Chondrocyte (in vitro differentiated cells): ENCODE measurements at regions not wholly inside any gene's neighbourhood (a gene's known extent, or its start where the extent isn't known, plus 50 kb on each side); places are given as distances from the start of the nearest gene placed in this dataset.

Experiments
- DNase-seq: peaks from one replicate; pipeline ENCODE4 v3.0.0; 2021; ENCODE audit warnings: mixed read lengths, low spot score
- H3K27ac Mint-ChIP-seq: one replicate; pipeline ENCODE4 v1.8.0; 2021; ENCODE audit warnings: mild to moderate bottlenecking, moderate library complexity, mixed read lengths; ENCODE audit not compliant: unreplicated experiment
- H3K27me3 Mint-ChIP-seq: 2 replicates; pipeline ENCODE4 v1.8.0; 2021; ENCODE audit warnings: low read depth, mixed read lengths
- H3K36me3 Mint-ChIP-seq: 2 replicates; pipeline ENCODE4 v1.8.0; 2021; ENCODE audit warnings: low read depth, mixed read lengths
- H3K4me1 Mint-ChIP-seq: 2 replicates; pipeline ENCODE4 v1.8.0; 2021; ENCODE audit warnings: low read depth, mild to moderate bottlenecking, mixed read lengths
- H3K4me3 Mint-ChIP-seq: one replicate; pipeline ENCODE4 v1.8.0; 2021; ENCODE audit warnings: mild to moderate bottlenecking, moderate library complexity, mixed read lengths; ENCODE audit not compliant: unreplicated experiment
- H3K9me3 Mint-ChIP-seq: 2 replicates; pipeline ENCODE4 v1.8.0; 2021; ENCODE audit warnings: low read depth, mixed read lengths
- TF ChIP-seq, protein P1 (sequence below): fragments of 200-600 bp; sonication (generic); IDR thresholded peaks from 2 replicates; pipeline ENCODE4 v1.5.0; 2021; ENCODE audit warnings: antibody characterized with exemption, mild to moderate bottlenecking, moderate library complexity

DNA sequence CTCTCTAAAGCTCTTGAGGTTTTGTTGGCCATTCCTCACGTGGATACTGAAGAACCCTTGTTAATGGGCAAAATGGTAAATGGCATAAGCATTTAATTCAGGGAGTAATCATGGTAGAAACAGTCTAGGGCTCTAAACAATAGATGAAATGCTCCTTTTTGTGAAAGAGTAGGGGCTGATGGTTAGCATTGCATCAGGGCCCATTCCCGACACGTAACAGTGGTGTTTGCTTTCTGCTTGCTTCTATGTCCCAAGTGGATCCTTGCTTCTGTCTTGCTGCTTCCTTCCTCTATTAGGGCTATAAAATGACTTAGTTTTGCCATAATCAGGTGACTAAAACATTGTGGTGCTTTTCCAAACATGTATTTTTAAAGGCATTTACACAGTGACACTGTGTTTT, 230.9 kb upstream of the AFF2 start:
- Mint-ChIP-seq H3K27ac (no peak overlapping the region), H3K36me3 (no peaks in the 10 kb centered on the region), H3K4me1 (no peaks in the 10 kb centered on the region), H3K9me3 (peaks cover 11% of the 10 kb centered on the region), H3K4me3 (no peak overlapping the region), H3K27me3 (no peaks in the 10 kb centered on the region)
- TF ChIP-seq, protein P1, sequence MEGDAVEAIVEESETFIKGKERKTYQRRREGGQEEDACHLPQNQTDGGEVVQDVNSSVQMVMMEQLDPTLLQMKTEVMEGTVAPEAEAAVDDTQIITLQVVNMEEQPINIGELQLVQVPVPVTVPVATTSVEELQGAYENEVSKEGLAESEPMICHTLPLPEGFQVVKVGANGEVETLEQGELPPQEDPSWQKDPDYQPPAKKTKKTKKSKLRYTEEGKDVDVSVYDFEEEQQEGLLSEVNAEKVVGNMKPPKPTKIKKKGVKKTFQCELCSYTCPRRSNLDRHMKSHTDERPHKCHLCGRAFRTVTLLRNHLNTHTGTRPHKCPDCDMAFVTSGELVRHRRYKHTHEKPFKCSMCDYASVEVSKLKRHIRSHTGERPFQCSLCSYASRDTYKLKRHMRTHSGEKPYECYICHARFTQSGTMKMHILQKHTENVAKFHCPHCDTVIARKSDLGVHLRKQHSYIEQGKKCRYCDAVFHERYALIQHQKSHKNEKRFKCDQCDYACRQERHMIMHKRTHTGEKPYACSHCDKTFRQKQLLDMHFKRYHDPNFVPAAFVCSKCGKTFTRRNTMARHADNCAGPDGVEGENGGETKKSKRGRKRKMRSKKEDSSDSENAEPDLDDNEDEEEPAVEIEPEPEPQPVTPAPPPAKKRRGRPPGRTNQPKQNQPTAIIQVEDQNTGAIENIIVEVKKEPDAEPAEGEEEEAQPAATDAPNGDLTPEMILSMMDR = no peak
- DNase-seq = no peak

GRCh38 chrX:148270499-148270898, 229.9 kb upstream of the AFF2 start:
- no peaks in the 10 kb centered on the region for H3K36me3 Mint-ChIP-seq

DNA sequence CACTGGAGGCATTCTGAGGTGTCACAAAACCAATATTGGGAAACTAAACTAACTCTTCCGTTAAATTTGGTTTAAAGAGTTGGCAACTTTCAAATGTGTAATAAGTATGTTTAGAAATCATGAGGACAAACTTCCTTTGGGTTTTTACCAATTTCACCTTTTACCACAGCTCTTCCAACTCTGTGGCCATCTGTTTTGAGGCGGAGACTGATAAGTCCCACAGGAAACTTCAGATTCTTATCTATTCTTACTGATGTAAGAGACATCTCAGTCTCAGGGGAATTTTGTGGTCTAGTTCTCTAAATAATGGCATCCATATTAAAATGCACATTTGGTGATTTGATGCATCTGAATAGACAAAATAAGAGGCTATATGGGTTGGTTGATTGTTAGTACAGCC, 229.2 kb upstream of the AFF2 start:
- DNase-seq = no peak
- Mint-ChIP-seq H3K4me3 (no peak overlapping the region), H3K36me3 (no peaks in the 10 kb centered on the region), H3K4me1 (no peaks in the 10 kb centered on the region), H3K9me3 (peaks cover 10% of the 10 kb centered on the region), H3K27me3 (no peaks in the 10 kb centered on the region), H3K27ac (no peak overlapping the region)
- TF ChIP-seq, protein P1 = no peak

More at GRCh38 chrX:148270499-148270898, 229.9 kb upstream of the AFF2 start:
- Mint-ChIP-seq H3K4me1 (no peaks in the 10 kb centered on the region), H3K9me3 (peaks cover 15% of the 10 kb centered on the region), H3K27ac (no peak overlapping the region), H3K4me3 (no peak overlapping the region), H3K27me3 (no peaks in the 10 kb centered on the region)
- DNase-seq = no peak
- TF ChIP-seq, protein P1 = no peak

DNA sequence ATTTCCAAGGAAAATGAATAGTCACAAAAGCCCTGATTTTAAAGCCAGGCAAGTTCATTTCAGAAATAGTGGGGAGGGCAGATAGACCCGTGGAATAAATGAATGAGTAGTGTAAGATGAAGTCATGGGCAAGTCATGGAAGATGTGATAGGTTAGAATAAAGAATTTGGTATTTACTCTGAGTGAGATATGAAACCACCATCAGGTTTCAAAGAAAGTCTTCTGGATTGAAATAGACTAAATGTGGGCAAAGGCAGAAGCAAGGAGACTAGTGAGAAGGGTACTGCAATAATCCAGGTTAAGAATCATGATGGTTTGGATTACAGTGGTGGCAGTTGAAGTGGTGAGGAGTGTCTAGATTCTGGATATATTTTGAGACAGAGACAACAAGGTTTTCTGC, 218.5 kb upstream of the AFF2 start:
- peaks cover 24% of the 10 kb centered on the region for H3K9me3 Mint-ChIP-seq

DNA sequence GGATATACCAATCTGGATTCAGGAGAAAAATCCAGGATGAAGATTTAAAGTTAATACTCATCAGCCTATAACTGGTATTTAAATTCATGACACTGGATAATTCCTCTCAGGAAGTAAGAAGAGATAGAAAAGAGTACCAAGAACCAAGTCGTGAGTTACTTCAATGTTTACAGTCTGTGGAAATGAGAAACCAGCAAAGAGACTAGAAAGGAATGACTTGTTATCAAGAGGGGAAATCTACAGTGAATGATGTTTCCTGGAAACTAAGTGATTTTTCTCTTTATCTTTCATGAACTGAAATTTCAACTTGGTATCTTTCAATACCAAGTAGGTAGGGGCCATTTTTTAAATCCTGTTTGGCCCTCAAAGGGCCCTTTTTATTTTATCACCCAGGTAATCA, 217.9 kb upstream of the AFF2 start:
- Mint-ChIP-seq H3K36me3 (no peaks in the 10 kb centered on the region), H3K9me3 (peaks cover 19% of the 10 kb centered on the region), H3K4me3 (no peak overlapping the region), H3K27me3 (no peaks in the 10 kb centered on the region), H3K4me1 (no peaks in the 10 kb centered on the region), H3K27ac (no peak overlapping the region)
- TF ChIP-seq, protein P1 = no peak
- no peak for DNase-seq

More for the DNA sequence above, 218.5 kb upstream of the AFF2 start:
- no peaks in the 10 kb centered on the region for H3K4me1 Mint-ChIP-seq
- no peaks in the 10 kb centered on the region for H3K27me3 Mint-ChIP-seq
- no peaks in the 10 kb centered on the region for H3K36me3 Mint-ChIP-seq
- no peak overlapping the region for H3K27ac Mint-ChIP-seq
- no peak overlapping the region for H3K4me3 Mint-ChIP-seq
- TF ChIP-seq, protein P1 = no peak
- no peak for DNase-seq
